T-helper 17 cell (primary cell): ENCODE measurements at regions not wholly inside any gene's neighbourhood (a gene's known extent, or its start where the extent isn't known, plus 50 kb on each side); places are given as distances from the start of the nearest gene placed in this dataset.
"Not testable (repeated sequence)": the region's sequence is repeated elsewhere in the genome, so short reads cannot be mapped to it uniquely, and the experiment has no call there.

Source experiments
- ATAC-seq: fragments of 150-1000 bp; cut with Tn5 transposase; 2 replicates; pipeline ENCODE4 v1.10.0; 2021; ENCODE audit warnings: mild to moderate bottlenecking, moderate library complexity
- DNase-seq, 3 donors: peaks; one replicate each; pipeline versions ENCODE4 v3.0.0 to v3.0.0-alpha.2; 2020 to 2021
- H3K9me3 ChIP-seq: one replicate; pipeline ENCODE4 v1.7.0; 2013; ENCODE audit warnings: low read length, mild to moderate bottlenecking; ENCODE audit not compliant: control insufficient read depth, poor library complexity, severe bottlenecking
- H3K27ac Mint-ChIP-seq: one replicate; pipeline ENCODE4 v1.8.0; 2022; ENCODE audit warnings: mild to moderate bottlenecking, moderate library complexity, mixed read lengths
- H3K27me3 Mint-ChIP-seq: one replicate; pipeline ENCODE4 v1.8.0; 2022; ENCODE audit warnings: mixed read lengths
- H3K36me3 Mint-ChIP-seq: one replicate; pipeline ENCODE4 v1.8.0; 2022; ENCODE audit warnings: low read depth, mixed read lengths
- H3K4me1 Mint-ChIP-seq: one replicate; pipeline ENCODE4 v1.8.0; 2022; ENCODE audit warnings: mild to moderate bottlenecking, mixed read lengths
- H3K4me3 Mint-ChIP-seq: one replicate; pipeline ENCODE4 v1.8.0; 2022; ENCODE audit warnings: mild to moderate bottlenecking, moderate library complexity, mixed read lengths

DNA sequence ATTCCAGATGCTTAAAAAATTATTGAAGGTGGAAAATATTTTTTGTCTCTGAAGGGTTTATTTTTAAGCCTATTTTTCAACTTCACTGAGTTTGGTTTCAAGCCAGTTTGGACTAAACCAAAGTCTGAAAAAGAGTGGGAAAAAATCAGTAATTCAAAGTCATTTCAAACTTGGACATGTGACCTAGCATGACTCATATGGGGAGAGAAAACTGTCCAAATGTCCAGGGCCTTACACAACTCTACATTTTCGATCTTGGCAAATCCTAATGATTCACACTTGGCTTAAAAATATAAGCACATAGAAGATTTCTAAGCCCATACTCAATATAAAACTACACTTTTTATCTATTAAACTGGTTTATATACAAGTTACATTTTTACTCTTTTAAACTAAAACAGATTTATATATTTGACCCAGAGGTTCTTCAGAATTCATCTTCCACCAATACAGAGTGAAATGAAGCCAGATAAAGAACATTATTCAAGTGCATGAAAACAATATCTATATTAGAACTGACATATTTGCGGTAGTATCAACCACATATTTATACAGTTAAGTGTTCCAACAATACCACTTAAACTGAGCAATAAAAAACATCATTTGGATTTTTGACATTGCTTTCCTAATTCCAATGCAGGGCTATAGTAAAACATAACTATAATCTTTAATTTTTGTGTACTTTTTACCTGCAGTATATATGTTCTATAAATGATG, 110.3 kb upstream of the TCF21 start:
- Mint-ChIP-seq H3K4me3 (no peak overlapping the region), H3K4me1 (no peaks in the 10 kb centered on the region), H3K27ac (no peak overlapping the region), H3K27me3 (no peaks in the 10 kb centered on the region), H3K36me3 (no peaks in the 10 kb centered on the region)
- peaks cover 3% of the 10 kb centered on the region for H3K9me3 ChIP-seq
- no peak for DNase-seq
- no peak for ATAC-seq

DNA sequence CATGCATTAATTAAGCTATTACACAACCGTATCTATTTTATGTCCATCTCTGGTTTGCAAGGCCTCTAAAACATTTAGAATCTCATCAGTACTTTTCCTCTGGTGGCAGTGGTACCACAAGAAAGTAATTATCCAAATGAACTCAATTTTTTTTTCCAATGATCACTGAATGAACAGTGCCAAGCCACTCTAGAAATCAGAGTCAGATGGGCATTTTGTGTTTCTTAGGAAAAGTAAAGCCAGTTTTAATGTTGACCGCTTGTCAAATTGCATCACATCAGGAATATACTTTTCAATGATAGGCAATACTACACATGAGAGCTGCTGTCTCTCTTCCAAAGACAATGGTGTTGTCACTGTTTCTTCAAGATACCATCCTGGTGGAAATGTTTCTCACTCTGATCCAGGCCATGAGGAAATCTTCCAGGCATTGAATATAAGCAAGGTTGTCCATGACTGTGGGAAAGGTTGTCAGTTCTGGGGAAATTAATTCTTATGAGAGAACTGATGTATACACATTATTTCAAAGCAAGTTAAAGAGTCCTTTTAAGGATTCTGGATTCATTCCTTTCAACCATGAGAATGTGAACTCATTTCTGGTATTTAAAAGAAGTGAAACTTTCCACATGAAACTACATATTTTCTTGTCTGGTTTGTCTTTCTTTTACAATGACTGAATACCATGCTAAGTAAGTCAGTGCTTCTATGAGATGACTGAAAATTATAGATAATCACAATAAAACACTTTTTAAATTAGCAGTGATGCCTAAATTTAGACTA, 108.8 kb upstream of the TCF21 start:
- Mint-ChIP-seq H3K4me1 (no peaks in the 10 kb centered on the region), H3K27ac (no peak overlapping the region)

DNA sequence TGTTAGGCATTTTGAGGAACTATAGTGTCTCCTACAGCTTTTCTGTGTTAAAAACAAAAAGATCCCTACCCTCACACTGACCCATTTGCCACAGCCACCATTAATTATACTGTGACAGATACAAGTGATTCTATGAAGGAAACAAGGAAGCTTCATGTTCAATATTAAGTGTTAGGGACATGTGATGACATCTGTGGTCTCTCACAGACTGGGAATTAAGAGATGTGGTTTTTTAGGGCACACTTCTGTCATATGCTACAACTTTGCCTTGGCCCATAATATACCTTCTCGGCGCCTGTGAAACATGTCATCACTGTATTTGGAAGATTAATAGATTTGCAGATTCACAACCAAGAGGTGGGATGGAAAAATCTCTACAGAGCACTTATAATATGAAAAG, 102.9 kb upstream of the TCF21 start:
- no peaks in the 10 kb centered on the region for H3K4me1 Mint-ChIP-seq
- no peak overlapping the region for H3K4me3 Mint-ChIP-seq

More for the DNA sequence above, 108.8 kb upstream of the TCF21 start:
- no peak for DNase-seq
- H3K27me3 Mint-ChIP-seq = no peaks in the 10 kb centered on the region
- H3K9me3 ChIP-seq = no peaks in the 10 kb centered on the region
- H3K36me3 Mint-ChIP-seq = no peaks in the 10 kb centered on the region
- no peak overlapping the region for H3K4me3 Mint-ChIP-seq
- ATAC-seq = no peak

DNA sequence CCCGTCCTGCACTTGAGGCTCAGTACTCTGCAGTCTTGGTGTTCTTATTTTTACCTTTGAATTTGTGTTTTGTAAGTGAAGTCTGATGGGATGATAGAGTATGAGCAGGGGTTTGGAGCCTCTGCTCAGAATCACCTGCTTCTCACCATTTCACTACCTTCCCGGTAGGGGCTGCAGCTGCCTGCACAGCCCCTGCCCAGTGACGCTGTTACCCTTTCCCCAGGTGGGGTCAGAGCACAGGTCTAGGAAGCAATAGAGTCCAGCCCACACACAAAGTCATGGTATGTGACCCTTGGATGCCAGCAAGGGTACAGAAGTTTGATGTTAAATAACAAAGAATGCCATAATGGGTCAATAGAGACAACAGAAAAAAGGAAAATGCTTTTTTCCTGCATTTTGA, 101.8 kb upstream of the TCF21 start:
- H3K9me3 ChIP-seq = no peaks in the 10 kb centered on the region
- no peak for DNase-seq
- ATAC-seq = no peak
- Mint-ChIP-seq H3K4me3 (no peak overlapping the region), H3K27ac (no peak overlapping the region), H3K4me1 (no peaks in the 10 kb centered on the region), H3K36me3 (peaks cover 2% of the 10 kb centered on the region), H3K27me3 (peaks cover 10% of the 10 kb centered on the region)

More for the DNA sequence above, 102.9 kb upstream of the TCF21 start:
- ATAC-seq (no peak), DNase-seq (no peak)
- no peaks in the 10 kb centered on the region for H3K9me3 ChIP-seq
- H3K36me3 Mint-ChIP-seq = peaks cover 2% of the 10 kb centered on the region
- H3K27ac Mint-ChIP-seq = no peak overlapping the region
- H3K27me3 Mint-ChIP-seq = peaks cover 10% of the 10 kb centered on the region

DNA sequence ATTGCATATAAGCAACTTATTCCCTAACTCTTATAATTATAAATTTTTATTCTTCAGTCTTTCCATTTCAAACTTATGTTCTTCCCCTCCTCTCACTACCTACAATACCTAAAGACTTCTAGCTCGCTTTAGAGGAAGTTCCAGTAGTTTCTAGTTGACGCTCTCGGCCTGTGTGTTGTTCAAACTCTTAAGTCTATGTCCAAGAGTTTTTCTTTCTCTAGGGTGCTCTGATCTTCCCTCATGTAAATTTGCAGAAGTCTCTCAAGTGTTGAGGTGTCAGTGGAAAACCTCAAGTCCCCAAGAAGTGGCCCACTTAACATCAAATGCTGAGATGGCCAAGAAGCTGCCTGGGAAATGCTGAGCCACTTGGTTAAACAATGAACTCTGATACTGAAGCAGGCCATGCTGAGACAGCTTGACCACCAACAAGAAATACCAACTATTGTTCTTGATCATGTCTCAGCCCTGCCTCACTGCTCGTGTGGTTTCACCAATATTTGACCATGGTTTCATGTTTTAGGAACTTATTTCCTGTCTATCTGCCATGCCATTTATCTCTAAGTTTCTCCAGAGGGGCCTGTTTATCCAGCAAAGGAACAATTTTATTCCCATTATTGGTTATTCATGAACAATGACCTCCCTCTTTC, 100.9 kb upstream of the TCF21 start:
- no peaks in the 10 kb centered on the region for H3K4me1 Mint-ChIP-seq
- no peaks in the 10 kb centered on the region for H3K9me3 ChIP-seq
- no peak overlapping the region for H3K4me3 Mint-ChIP-seq
- DNase-seq = no peak
- H3K36me3 Mint-ChIP-seq = peaks cover 2% of the 10 kb centered on the region
- H3K27ac Mint-ChIP-seq = no peak overlapping the region
- ATAC-seq = no peak
- peaks cover 10% of the 10 kb centered on the region for H3K27me3 Mint-ChIP-seq

DNA sequence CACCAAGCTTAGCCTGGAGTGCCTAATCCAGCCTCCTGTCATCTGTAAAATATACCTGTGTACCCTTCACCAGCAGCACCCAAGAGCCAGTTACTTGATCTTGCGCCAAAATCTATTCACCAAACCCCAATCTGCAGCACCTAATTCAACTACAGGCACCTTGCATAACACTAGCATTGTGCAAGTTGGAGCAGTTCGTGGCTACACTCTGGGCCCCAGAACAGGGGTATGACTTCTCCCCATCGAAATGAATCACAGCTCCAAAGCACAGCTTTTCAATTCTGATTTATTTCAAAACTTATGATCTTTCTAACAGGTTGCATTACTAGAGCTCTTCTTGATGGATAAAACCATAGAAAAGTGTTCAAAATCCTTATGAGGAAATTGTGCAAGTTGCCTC, 100.4 kb upstream of the TCF21 start:
- Mint-ChIP-seq H3K27ac (no peak overlapping the region), H3K4me3 (no peak overlapping the region), H3K27me3 (peaks cover 10% of the 10 kb centered on the region), H3K4me1 (no peaks in the 10 kb centered on the region), H3K36me3 (peaks cover 2% of the 10 kb centered on the region)
- no peak for DNase-seq
- ATAC-seq = no peak
- no peaks in the 10 kb centered on the region for H3K9me3 ChIP-seq

DNA sequence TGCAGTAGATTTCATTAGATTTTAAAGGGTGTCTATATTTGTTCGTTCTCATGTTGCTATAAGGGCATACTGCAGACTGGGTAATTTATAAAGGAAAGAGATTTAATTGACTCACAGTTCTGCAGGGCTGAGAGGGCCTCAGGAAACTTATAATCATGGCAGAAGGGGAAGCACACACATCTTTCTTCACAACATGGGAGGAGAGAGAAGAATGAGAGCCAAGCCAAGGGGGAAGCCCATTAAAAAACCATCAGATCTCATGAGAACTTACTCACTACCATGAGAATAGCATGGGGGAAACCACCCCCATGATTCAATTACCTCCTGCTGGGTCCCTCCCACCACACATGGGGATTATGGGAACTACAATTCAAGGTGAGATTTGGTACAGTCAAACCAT, 99.5 kb upstream of the TCF21 start:
- H3K4me1 Mint-ChIP-seq, H3K36me3 Mint-ChIP-seq, H3K27me3 Mint-ChIP-seq, H3K9me3 ChIP-seq, H3K27ac Mint-ChIP-seq, ATAC-seq, H3K4me3 Mint-ChIP-seq, DNase-seq: not testable (repeated sequence)

DNA sequence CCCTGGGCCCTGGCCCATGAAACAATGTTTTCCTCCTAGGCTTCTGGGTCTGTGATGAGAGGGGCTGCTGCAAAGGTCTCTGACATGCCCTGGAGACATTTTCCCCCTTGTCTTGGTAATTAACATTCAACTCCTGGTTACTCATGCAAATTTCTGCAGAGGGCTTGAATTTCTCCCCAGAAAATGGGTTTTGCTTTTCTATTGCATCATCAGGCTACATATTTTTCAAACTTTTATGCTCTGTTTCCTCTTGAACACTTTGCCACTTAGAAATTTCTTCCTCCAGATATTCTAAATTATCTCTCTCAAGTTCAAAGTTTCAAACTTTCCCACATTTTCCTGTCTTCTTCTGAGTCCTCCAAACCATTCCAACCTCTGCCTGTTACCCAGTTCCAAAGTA, 98.2 kb upstream of the TCF21 start:
- not testable (repeated sequence) for H3K4me1 Mint-ChIP-seq, H3K36me3 Mint-ChIP-seq, ATAC-seq, H3K27ac Mint-ChIP-seq, H3K27me3 Mint-ChIP-seq, H3K4me3 Mint-ChIP-seq, DNase-seq, H3K9me3 ChIP-seq

DNA sequence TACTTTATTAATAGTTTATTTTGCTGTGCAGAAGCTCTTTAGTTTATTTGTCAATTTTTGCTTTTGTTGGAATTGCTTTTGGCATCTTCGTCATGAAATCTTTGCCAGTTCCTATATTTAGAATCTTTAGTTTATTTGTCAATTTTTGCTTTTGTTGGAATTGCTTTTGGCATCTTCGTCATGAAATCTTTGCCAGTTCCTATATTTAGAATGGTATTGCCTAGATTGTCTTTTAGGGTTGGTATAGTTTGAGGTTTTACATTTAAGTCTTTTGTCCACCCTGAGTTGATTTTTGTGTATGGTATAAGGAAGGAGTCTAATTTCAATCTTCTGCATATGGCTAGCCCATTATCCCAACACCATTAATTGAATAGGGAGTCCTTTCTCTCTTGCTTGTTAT, 93.9 kb upstream of the TCF21 start:
- not testable (repeated sequence) for ATAC-seq, H3K4me1 Mint-ChIP-seq, DNase-seq, H3K27ac Mint-ChIP-seq, H3K9me3 ChIP-seq, H3K4me3 Mint-ChIP-seq, H3K36me3 Mint-ChIP-seq, H3K27me3 Mint-ChIP-seq

DNA sequence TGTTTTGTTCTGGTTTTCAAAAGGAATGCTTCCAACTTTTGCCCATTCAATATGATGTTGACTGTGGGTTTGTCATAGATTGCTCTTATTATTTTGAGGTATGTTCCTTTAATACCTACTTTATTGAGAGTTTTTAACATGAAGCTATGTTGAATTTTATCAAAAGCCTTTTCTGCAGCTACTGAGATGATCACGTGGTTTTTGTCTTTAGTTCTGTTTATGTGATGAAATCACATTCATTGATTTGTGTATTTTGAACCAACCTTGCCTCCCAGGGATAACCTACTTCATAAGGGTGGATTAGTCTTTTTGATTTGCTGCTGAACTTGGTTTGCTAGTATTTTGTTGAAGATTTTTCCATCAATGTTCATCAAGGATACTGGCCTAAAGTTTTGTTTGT, 92.7 kb upstream of the TCF21 start:
- H3K27me3 Mint-ChIP-seq = no peaks in the 10 kb centered on the region
- H3K4me3 Mint-ChIP-seq = no peak overlapping the region
- peaks cover 2% of the 10 kb centered on the region for H3K9me3 ChIP-seq
- DNase-seq (no peak), ATAC-seq (no peak)
- H3K27ac Mint-ChIP-seq = no peak overlapping the region
- H3K4me1 Mint-ChIP-seq = no peaks in the 10 kb centered on the region
- H3K36me3 Mint-ChIP-seq = no peaks in the 10 kb centered on the region

DNA sequence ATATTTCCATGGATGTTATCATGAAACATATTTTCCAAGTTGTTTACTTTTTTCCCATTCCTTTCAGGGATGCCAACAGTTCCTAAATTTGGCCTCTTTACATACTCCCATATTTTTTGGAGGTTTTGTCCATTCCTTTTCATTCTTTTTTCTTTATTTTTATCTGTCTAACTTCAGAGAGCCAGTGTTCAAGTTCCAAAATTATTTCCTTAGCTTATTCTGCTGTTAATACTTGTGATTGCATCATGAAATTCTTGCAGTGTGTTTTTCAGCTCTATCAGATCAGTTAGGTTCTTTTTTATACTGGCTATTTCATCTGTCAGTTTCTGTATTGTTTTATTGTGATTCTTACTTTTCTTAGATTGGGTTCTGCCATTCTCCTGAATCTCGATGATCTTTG, 89.9 kb upstream of the TCF21 start:
- H3K36me3 Mint-ChIP-seq = no peaks in the 10 kb centered on the region
- no peaks in the 10 kb centered on the region for H3K27me3 Mint-ChIP-seq
- H3K4me1 Mint-ChIP-seq = no peaks in the 10 kb centered on the region
- ATAC-seq (no peak), DNase-seq (no peak)
- H3K9me3 ChIP-seq = no peaks in the 10 kb centered on the region
- no peak overlapping the region for H3K27ac Mint-ChIP-seq
- H3K4me3 Mint-ChIP-seq = no peak overlapping the region

DNA sequence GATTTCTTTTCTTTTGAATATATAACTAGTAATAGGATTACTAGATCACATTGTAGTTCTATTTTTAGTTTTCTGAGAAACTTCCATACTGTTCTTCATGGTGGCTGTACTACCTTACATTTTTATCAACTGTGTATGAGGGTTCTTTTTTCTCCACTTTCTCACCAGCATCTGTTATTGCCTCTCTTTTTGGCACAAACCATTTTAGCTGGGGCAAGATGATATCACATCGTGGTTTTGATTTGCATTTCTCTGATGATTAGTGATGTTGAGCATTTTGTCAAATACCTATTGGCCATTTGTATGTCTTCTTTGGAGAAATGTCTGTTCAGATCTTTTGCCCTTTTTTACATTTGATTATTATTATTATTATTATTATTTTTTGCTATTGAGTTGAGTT, 86.1 kb upstream of the TCF21 start:
- peaks cover 2% of the 10 kb centered on the region for H3K36me3 Mint-ChIP-seq
- H3K27ac Mint-ChIP-seq = no peak overlapping the region
- H3K4me3 Mint-ChIP-seq = no peak overlapping the region
- no peaks in the 10 kb centered on the region for H3K4me1 Mint-ChIP-seq
- DNase-seq = no peak
- H3K27me3 Mint-ChIP-seq = no peaks in the 10 kb centered on the region
- no peaks in the 10 kb centered on the region for H3K9me3 ChIP-seq
- ATAC-seq = no peak

DNA sequence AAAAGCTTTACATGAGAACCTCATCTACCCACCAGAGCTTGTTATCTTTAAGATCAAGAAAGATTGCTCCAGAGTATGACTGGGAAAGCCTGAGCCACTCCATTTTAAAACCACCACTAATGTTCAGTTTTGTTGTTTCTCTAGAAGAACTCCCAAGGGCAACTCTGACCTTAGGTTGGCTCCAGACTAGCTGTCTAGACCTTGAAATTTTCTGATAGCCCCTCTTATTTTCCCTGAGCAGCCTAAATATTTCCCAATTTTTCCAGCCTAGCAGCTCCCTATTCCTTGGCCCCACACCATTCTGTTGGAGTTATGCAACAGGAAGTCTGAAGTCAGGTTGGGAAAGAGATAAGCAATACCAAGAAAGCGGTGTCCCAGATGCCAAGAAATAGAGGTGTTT, 84.6 kb upstream of the TCF21 start:
- H3K9me3 ChIP-seq = no peaks in the 10 kb centered on the region
- H3K4me1 Mint-ChIP-seq = no peaks in the 10 kb centered on the region
- no peak for DNase-seq
- H3K27me3 Mint-ChIP-seq = peaks cover 6% of the 10 kb centered on the region
- peaks cover 2% of the 10 kb centered on the region for H3K36me3 Mint-ChIP-seq
- H3K27ac Mint-ChIP-seq = no peak overlapping the region
- H3K4me3 Mint-ChIP-seq = no peak overlapping the region
- no peak for ATAC-seq
